Lung (tissue), 11 donors: ENCODE measurements at regions not wholly inside any gene's neighbourhood (a gene's known extent, or its start where the extent isn't known, plus 50 kb on each side); places are given as distances from the start of the nearest gene placed in this dataset.

Experiments
- ATAC-seq: fragments of 200-7000 bp; cut with Tn5 transposase; one replicate; pipeline ENCODE4 v1.9.1; 2020; ENCODE audit warnings: moderate number of reproducible peaks; ENCODE audit not compliant: insufficient read depth, low FRiP score
- DNase-seq, 3 donors: peaks; one replicate each; pipeline ENCODE4 v3.0.0-alpha.2; 2013 to 2017
- H3K27ac ChIP-seq, 2 donors: one replicate each; pipeline ENCODE4 v1.5.1; 2013; ENCODE audit warnings: mild to moderate bottlenecking in 2 of 2, moderate library complexity in 2 of 2, control low read depth in 1 of 2, inconsistent platforms in 1 of 2, low read depth in 1 of 2, low read length in 1 of 2
- H3K27me3 ChIP-seq, 3 donors: one replicate each; pipeline ENCODE4 v1.5.1; 2013; ENCODE audit warnings: low read length in 2 of 3; ENCODE audit not compliant: control insufficient read depth in 3 of 3, insufficient read depth in 3 of 3
- H3K36me3 ChIP-seq, 4 donors: one replicate each; pipeline ENCODE4 v1.5.1; 2013; ENCODE audit warnings: low read length in 4 of 4, mild to moderate bottlenecking in 1 of 4, moderate library complexity in 1 of 4; ENCODE audit not compliant: control insufficient read depth in 4 of 4, insufficient read depth in 4 of 4
- H3K4me1 ChIP-seq, 5 donors: one replicate each; pipeline ENCODE4 v1.5.1; 2013; ENCODE audit warnings: low read length in 5 of 5, mild to moderate bottlenecking in 2 of 5, moderate library complexity in 1 of 5; ENCODE audit not compliant: control insufficient read depth in 5 of 5, insufficient read depth in 5 of 5
- H3K4me3 ChIP-seq: one replicate; pipeline ENCODE4 v1.5.1; 2013; ENCODE audit warnings: mild to moderate bottlenecking, control low read depth, moderate library complexity
- H3K9ac ChIP-seq, 2 donors: one replicate each; pipeline ENCODE4 v1.5.1; 2013; ENCODE audit warnings: low read length in 2 of 2, control low read depth in 1 of 2; ENCODE audit not compliant: insufficient read depth in 1 of 2
- H3K9me3 ChIP-seq, 4 donors: one replicate each; pipeline ENCODE4 v1.5.1; 2013; ENCODE audit warnings: low read length in 3 of 4, mild to moderate bottlenecking in 1 of 4, moderate library complexity in 1 of 4; ENCODE audit not compliant: control insufficient read depth in 4 of 4, insufficient read depth in 3 of 4
- CTCF ChIP-seq: IDR thresholded peaks from 2 replicates; pipeline ENCODE4 v1.5.1; 2012; ENCODE audit warnings: mild to moderate bottlenecking; ENCODE audit errors: control extremely low read depth, extremely low read depth
- WGBS, 2 donors: extraction: QIAGEN DNeasy Blood & Tissue Kit; methylation state at CpG; one replicate each; pipeline ENCODE4 v1.1.7; 2013; 5-methylcytosine and 5-hydroxymethylcytosine counted together
- donor health status: control.
- donor health status: control.
- donor health status: Bipolar disorder and iron deficiency.
- donor health status: healthy.
- donor health status: DM: yes; HTN: yes; CAD: no.

GRCh38 chr10:4723860-4724259 is 102.1 kb upstream of the AKR1E2 start:
- DNase-seq, result no peak
- Histone ChIP-seq H3K27me3 (peaks cover 0 to 3% (median 2%) of the 10 kb centered on the region in 3 donors), H3K27ac (no peak overlapping the region), H3K9ac (no peak overlapping the region), H3K9me3 (no peaks in the 10 kb centered on the region), H3K4me1 (peaks cover 0 to 5% (median 0%) of the 10 kb centered on the region in 5 donors), H3K4me3 (no peak overlapping the region), H3K36me3 (no peaks in the 10 kb centered on the region)
- no peak for ATAC-seq
- TF ChIP-seq CTCF, result no peak

GRCh38 chr10:4721999-4722753 is 103.8 kb upstream of the AKR1E2 start:
- Histone ChIP-seq H3K9ac (no peak overlapping the region), H3K4me3 (no peak overlapping the region), H3K4me1 (peaks cover 0 to 5% (median 0%) of the 10 kb centered on the region in 5 donors), H3K27ac (no peak overlapping the region), H3K9me3 (no peaks in the 10 kb centered on the region), H3K36me3 (no peaks in the 10 kb centered on the region), H3K27me3 (peaks cover 0 to 3% (median 2%) of the 10 kb centered on the region in 3 donors)
- no peak for DNase-seq
- WGBS, 2 donors, result 93 to 95% methylated on average over 3 of the region's 3 CpGs
- no peak for ATAC-seq
- no peak for TF ChIP-seq CTCF

- H3K36me3 ChIP-seq, result no peaks in the 10 kb centered on the region
- DNase-seq, result peak in 1 of 3 donors; percentile 13
- H3K27me3 ChIP-seq, result peaks cover 0 to 3% (median 2%) of the 10 kb centered on the region in 3 donors
- WGBS, 2 donors, result 76 to 83% methylated on average over 1 of the region's 1 CpG
- H3K9ac ChIP-seq, result no peak overlapping the region
- H3K27ac ChIP-seq, result no peak overlapping the region
- H3K9me3 ChIP-seq, result no peaks in the 10 kb centered on the region
- H3K4me3 ChIP-seq, result no peak overlapping the region
- peaks cover 0 to 5% (median 0%) of the 10 kb centered on the region in 5 donors for H3K4me1 ChIP-seq
- TF ChIP-seq CTCF, result no peak
- no peak for ATAC-seq
Observed at GRCh38 chr10:4720463-4720862, 105.5 kb upstream of the AKR1E2 start.
